ENCODE measurements at regions not wholly inside any gene's neighbourhood (a gene's known extent, or its start where the extent isn't known, plus 50 kb on each side); places are given as distances from the start of the nearest gene placed in this dataset.

DNA sequence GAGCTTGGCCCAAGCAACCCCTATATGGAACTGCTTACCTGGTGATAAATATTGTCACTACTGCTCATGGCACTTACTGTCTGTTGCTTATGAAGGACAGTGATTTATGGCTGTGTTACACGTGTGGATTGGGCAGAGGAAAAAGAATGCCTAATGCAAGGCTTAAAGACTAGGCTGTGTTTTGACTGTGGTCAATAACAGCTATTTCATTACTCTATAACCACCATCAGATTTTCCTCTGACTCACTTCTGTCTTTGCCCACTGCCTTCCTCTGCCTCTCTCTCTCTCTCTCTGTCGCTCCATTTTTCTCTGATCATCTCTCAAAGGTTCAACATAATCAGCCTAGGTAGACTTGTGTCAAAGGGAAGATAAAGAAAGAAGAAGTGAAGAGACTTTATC, 96.2 kb downstream of the TLR4 start:
- TF ChIP-seq POLR2A (IDR thresholded peaks at IDR 0.05; ENCODE audit: low read depth) (no peak), EP300 (IDR thresholded peaks at IDR 0.05) (no peak), CTCF (IDR thresholded peaks at IDR 0.05) (no peak), POLR2AphosphoS5 (IDR thresholded peaks at IDR 0.05) (no peak)
- WGBS, result 72% methylated on average over 2 of the region's 2 CpGs
- intact Hi-C loops (cut with DNase I), result no loop called here
- Histone ChIP-seq H3K9me3 (no peaks in the 10 kb centered on the region), H3K27me3 (no peaks in the 10 kb centered on the region), H3K4me3 (no peak overlapping the region), H3K36me3 (no peaks in the 10 kb centered on the region), H3K4me1 (no peaks in the 10 kb centered on the region), H3K27ac (replicated peaks in 1 of 4) (no peak overlapping the region)
- DNase-seq (ENCODE audit: extremely low spot score), result no peak

DNA sequence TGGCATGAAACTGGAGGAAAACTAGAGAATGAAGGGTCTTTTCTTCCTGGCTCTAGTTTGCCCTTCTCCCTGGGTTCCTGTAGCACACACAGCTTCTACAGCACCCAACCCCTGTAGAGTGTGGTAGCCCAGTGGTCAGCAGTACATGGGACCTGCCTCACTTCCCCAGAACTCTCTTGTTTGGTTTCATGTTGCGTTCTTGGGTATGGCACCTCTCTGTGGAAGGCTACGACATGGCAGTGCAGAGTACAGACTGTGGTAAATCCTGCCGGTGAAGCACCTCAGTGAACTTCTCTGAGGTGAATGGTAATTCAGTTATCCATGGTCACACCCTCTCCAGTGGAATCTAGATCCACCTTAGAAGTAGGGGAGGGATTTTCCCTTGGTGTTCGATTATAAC, 105.5 kb downstream of the TLR4 start:
- TF ChIP-seq EP300 (IDR thresholded peaks at IDR 0.05), result no peak
- no peak for TF ChIP-seq CTCF (IDR thresholded peaks at IDR 0.05)
- no peak for TF ChIP-seq POLR2A (IDR thresholded peaks at IDR 0.05; ENCODE audit: low read depth)
- no peak for TF ChIP-seq POLR2AphosphoS5 (IDR thresholded peaks at IDR 0.05)
- no peak overlapping the region for H3K4me3 ChIP-seq
- no peaks in the 10 kb centered on the region for H3K9me3 ChIP-seq
- H3K27me3 ChIP-seq, result no peaks in the 10 kb centered on the region
- no peak overlapping the region for H3K27ac ChIP-seq (replicated peaks in 1 of 4)
- no peaks in the 10 kb centered on the region for H3K36me3 ChIP-seq
- intact Hi-C loops (cut with DNase I), result no loop called here
- 91% methylated on average over 4 of the region's 4 CpGs for WGBS
- H3K4me1 ChIP-seq, result no peaks in the 10 kb centered on the region
- no peak for DNase-seq (ENCODE audit: extremely low spot score)

GRCh38 chr9:117815315-117815714, 111.1 kb downstream of the TLR4 start:
- no peaks in the 10 kb centered on the region for H3K4me1 ChIP-seq
- DNase-seq (ENCODE audit: extremely low spot score), result no peak
- 64% methylated on average over 5 of the region's 5 CpGs for WGBS
- H3K36me3 ChIP-seq, result no peaks in the 10 kb centered on the region
- H3K27ac ChIP-seq (replicated peaks in 1 of 4), result no peak overlapping the region
- intact Hi-C loops (cut with DNase I), result no loop called here
- no peak overlapping the region for H3K4me3 ChIP-seq
- no peaks in the 10 kb centered on the region for H3K9me3 ChIP-seq
- no peaks in the 10 kb centered on the region for H3K27me3 ChIP-seq
- TF ChIP-seq CTCF (IDR thresholded peaks at IDR 0.05), result no peak
- no peak for TF ChIP-seq EP300 (IDR thresholded peaks at IDR 0.05)
- no peak for TF ChIP-seq POLR2AphosphoS5 (IDR thresholded peaks at IDR 0.05)
- no peak for TF ChIP-seq POLR2A (IDR thresholded peaks at IDR 0.05; ENCODE audit: low read depth)

DNA sequence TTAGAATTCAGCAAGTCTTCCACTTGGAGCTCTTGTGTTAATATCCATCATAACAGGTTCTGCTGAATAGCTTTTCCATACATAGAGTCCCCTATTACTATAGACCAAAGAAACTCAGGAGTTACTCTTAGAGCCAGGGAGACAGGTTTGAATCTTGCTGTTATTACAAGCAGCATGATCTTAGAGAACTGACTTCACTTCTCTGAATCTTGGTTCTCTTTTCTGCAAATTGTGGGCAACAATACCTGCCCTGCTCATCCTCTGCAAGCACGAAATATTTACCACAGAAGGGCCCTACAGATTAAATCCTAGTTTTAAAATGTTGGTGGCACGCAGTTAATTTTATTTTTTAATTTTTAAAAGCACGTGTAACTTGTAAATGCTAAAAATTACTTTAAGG, 111.7 kb downstream of the TLR4 start:
- Histone ChIP-seq H3K4me3 (no peak overlapping the region), H3K27me3 (no peaks in the 10 kb centered on the region), H3K36me3 (no peaks in the 10 kb centered on the region), H3K27ac (replicated peaks in 1 of 4) (no peak overlapping the region), H3K9me3 (no peaks in the 10 kb centered on the region), H3K4me1 (no peaks in the 10 kb centered on the region)
- 79% methylated on average over 3 of the region's 3 CpGs for WGBS
- no peak for TF ChIP-seq POLR2A (IDR thresholded peaks at IDR 0.05; ENCODE audit: low read depth)
- TF ChIP-seq EP300 (IDR thresholded peaks at IDR 0.05), result no peak
- no peak for TF ChIP-seq POLR2AphosphoS5 (IDR thresholded peaks at IDR 0.05)
- TF ChIP-seq CTCF (IDR thresholded peaks at IDR 0.05), result no peak
- no peak for DNase-seq (ENCODE audit: extremely low spot score)
- intact Hi-C loops (cut with DNase I), result no loop called here

DNA sequence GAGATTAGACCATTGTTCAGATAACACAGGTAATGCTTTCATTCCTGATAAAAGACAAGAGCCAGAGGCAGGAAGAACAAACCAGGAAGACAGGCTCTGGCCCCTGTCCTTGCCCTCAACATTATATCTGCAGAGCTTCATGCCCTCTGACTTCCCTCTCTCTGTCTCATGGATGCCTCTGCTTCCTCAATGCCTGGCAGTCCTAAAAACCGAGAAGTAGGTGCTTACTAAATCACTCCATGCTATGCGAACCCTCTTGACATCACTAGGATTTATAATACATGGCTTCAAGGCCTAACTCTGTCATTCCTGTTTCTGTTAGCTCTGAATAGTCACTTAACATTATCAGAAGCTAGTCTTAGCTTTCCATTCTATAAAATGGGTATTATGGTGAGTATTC, 117.8 kb downstream of the TLR4 start:
- intact Hi-C loops (cut with DNase I), result no loop called here
- DNase-seq (ENCODE audit: extremely low spot score), result no peak
- no peaks in the 10 kb centered on the region for H3K27me3 ChIP-seq
- WGBS, result 48% methylated on average over 2 of the region's 2 CpGs
- no peak overlapping the region for H3K4me3 ChIP-seq
- H3K4me1 ChIP-seq, result no peaks in the 10 kb centered on the region
- H3K9me3 ChIP-seq, result no peaks in the 10 kb centered on the region
- H3K36me3 ChIP-seq, result no peaks in the 10 kb centered on the region
- TF ChIP-seq EP300 (IDR thresholded peaks at IDR 0.05) (no peak), POLR2AphosphoS5 (IDR thresholded peaks at IDR 0.05) (no peak), CTCF (IDR thresholded peaks at IDR 0.05) (no peak), POLR2A (IDR thresholded peaks at IDR 0.05; ENCODE audit: low read depth) (no peak)
- no peak overlapping the region for H3K27ac ChIP-seq (replicated peaks in 1 of 4)

All from esophagus muscularis mucosa (tissue), 4 donors.